Liver (tissue), 8 donors: ENCODE measurements at regions not wholly inside any gene's neighbourhood (a gene's known extent, or its start where the extent isn't known, plus 50 kb on each side); places are given as distances from the start of the nearest gene placed in this dataset.

Experiments used
- DNase-seq: peaks from one replicate; pipeline ENCODE4 v3.0.0-alpha.2; 2017; ENCODE audit warnings: low spot score
- H3K27ac ChIP-seq, 2 donors: one replicate each; pipeline ENCODE4 v1.7.0; 2013; ENCODE audit warnings: inconsistent platforms in 2 of 2, low read length in 2 of 2, control low read depth in 1 of 2, low read depth in 1 of 2, mild to moderate bottlenecking in 1 of 2
- H3K27me3 ChIP-seq, 4 donors: one replicate each; pipeline versions ENCODE4 v1.6.1 to v1.7.0; 2013; ENCODE audit warnings: low read length in 3 of 4, inconsistent platforms in 1 of 4, mild to moderate bottlenecking in 1 of 4, moderate library complexity in 1 of 4; ENCODE audit not compliant: control insufficient read depth in 4 of 4, insufficient read depth in 4 of 4
- H3K36me3 ChIP-seq, 4 donors: one replicate each; pipeline versions ENCODE4 v1.6.1 to v1.7.0; 2013; ENCODE audit warnings: low read length in 3 of 4, mild to moderate bottlenecking in 3 of 4, low read depth in 1 of 4, moderate library complexity in 1 of 4; ENCODE audit not compliant: control insufficient read depth in 4 of 4, insufficient read depth in 3 of 4
- H3K4me1 ChIP-seq, 4 donors: one replicate each; pipeline versions ENCODE4 v1.6.1 to v1.7.0; 2013; ENCODE audit warnings: low read length in 3 of 4, mild to moderate bottlenecking in 3 of 4, moderate library complexity in 1 of 4; ENCODE audit not compliant: control insufficient read depth in 4 of 4, insufficient read depth in 4 of 4
- H3K4me3 ChIP-seq, 3 donors: one replicate each; pipeline versions ENCODE4 v1.6.1 to v1.7.0; 2013; ENCODE audit warnings: low read length in 3 of 3, control low read depth in 1 of 3, low read depth in 1 of 3, mild to moderate bottlenecking in 1 of 3
- H3K9ac ChIP-seq, 2 donors: one replicate each; pipeline ENCODE4 v1.7.0; 2013; ENCODE audit warnings: low read length in 2 of 2, mild to moderate bottlenecking in 2 of 2, moderate library complexity in 2 of 2, control low read depth in 1 of 2, low read depth in 1 of 2
- H3K9me3 ChIP-seq, 4 donors: one replicate each; pipeline versions ENCODE4 v1.6.1 to v1.7.0; 2013; ENCODE audit warnings: low read length in 3 of 4; ENCODE audit not compliant: control insufficient read depth in 4 of 4
- EGR1 ChIP-seq, 2 donors: IDR thresholded peaks; 2 replicates each; pipeline ENCODE4 v1.6.1; 2016 to 2018; ENCODE audit warnings: antibody characterized with exemption in 2 of 2, low read depth in 2 of 2
- FOXA1 ChIP-seq: IDR thresholded peaks from 2 replicates; pipeline ENCODE4 v1.6.1; 2016; ENCODE audit warnings: antibody characterized with exemption
- FOXA2 ChIP-seq: IDR thresholded peaks from 2 replicates; pipeline ENCODE4 v1.6.1; 2016; ENCODE audit warnings: antibody characterized with exemption
- GABPA ChIP-seq, 2 donors: IDR thresholded peaks in 1 of 2; conservative IDR thresholded peaks in 1 of 2; 2 replicates each; pipeline ENCODE4 v1.6.1; 2016; ENCODE audit warnings: antibody characterized with exemption in 2 of 2, mild to moderate bottlenecking in 1 of 2, moderate library complexity in 1 of 2
- HNF4A ChIP-seq, 2 donors: conservative IDR thresholded peaks; 2 replicates each; pipeline ENCODE4 v1.6.1; 2016; ENCODE audit warnings: antibody characterized with exemption in 2 of 2, mild to moderate bottlenecking in 2 of 2
- HNF4G ChIP-seq: IDR thresholded peaks from 2 replicates; pipeline ENCODE4 v1.6.1; 2016; ENCODE audit warnings: antibody characterized with exemption
- MAX ChIP-seq: IDR thresholded peaks from 2 replicates; pipeline ENCODE4 v1.6.1; 2016; ENCODE audit warnings: antibody characterized with exemption
- NR2F2 ChIP-seq: IDR thresholded peaks from 2 replicates; pipeline ENCODE4 v1.6.1; 2016; ENCODE audit warnings: antibody characterized with exemption
- RAD21 ChIP-seq, 2 donors: IDR thresholded peaks; 2 replicates each; pipeline ENCODE4 v1.6.1; 2016; ENCODE audit warnings: antibody characterized with exemption in 2 of 2, mild to moderate bottlenecking in 2 of 2
- REST ChIP-seq: IDR thresholded peaks from 2 replicates; pipeline ENCODE4 v1.6.1; 2016; ENCODE audit warnings: antibody characterized with exemption, mild to moderate bottlenecking
- RXRA ChIP-seq, 2 donors: IDR thresholded peaks; 2 replicates each; pipeline ENCODE4 v1.6.1; 2017 to 2018; ENCODE audit warnings: antibody characterized with exemption in 2 of 2, mild to moderate bottlenecking in 1 of 2
- SP1 ChIP-seq: IDR thresholded peaks from 2 replicates; pipeline ENCODE4 v1.6.1; 2018; ENCODE audit warnings: antibody characterized with exemption, mild to moderate bottlenecking
- TAF1 ChIP-seq: conservative IDR thresholded peaks from 2 replicates; pipeline ENCODE4 v1.6.1; 2016; ENCODE audit warnings: antibody characterized with exemption, mild to moderate bottlenecking
- YY1 ChIP-seq: IDR thresholded peaks from 2 replicates; pipeline ENCODE4 v1.6.1; 2016; ENCODE audit warnings: antibody characterized with exemption, mild to moderate bottlenecking
- WGBS: extraction: QIAGEN DNeasy Blood & Tissue Kit; methylation state at CpG from one replicate; pipeline ENCODE4 v1.1.7; 2013; 5-methylcytosine and 5-hydroxymethylcytosine counted together
- TF ChIP-seq, protein P1 (sequence below): fragments of 150-350 bp; IDR thresholded peaks from 2 replicates; pipeline ENCODE4 v1.5.1; 2017; ENCODE audit warnings: improper control_type of control experiment, low read depth, low read length; ENCODE audit not compliant: missing input control
- TF ChIP-seq, protein P2 (sequence below): IDR thresholded peaks from 2 replicates; pipeline ENCODE4 v1.6.1; 2016; ENCODE audit warnings: antibody characterized with exemption
- donor health status: healthy.
- donor health status: healthy.
- donor health status: healthy.
- donor health status: healthy.
- donor health status: healthy.

DNA sequence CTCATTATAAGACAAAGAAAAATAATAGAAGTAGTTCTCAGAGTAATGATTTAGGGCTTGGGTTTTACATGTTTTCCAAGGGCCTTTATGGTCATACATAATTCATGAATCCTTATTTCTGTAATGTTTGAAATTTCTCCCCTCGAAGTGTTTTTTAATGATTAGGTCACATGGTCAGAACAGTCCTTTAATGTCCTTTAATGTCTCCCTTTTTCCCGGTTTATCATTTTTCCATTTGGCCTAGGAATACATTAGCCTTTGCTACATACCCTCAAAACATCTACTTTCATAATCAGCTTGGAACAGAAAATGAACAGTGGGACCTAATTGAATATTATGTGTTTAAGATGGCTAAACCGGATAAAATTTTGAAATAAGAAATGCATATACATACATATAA is 159.9 kb upstream of the ROBO2 start:
- Histone ChIP-seq H3K4me1 (peaks cover 0 to 3% (median 2%) of the 10 kb centered on the region in 4 donors), H3K9me3 (peaks cover 0 to 1% (median 0%) of the 10 kb centered on the region in 4 donors), H3K4me3 (no peak overlapping the region), H3K36me3 (no peaks in the 10 kb centered on the region), H3K9ac (no peak overlapping the region), H3K27ac (no peak overlapping the region), H3K27me3 (no peaks in the 10 kb centered on the region)
- 91% methylated on average over 3 of the region's 3 CpGs for WGBS
- TF ChIP-seq TAF1, result no peak
- TF ChIP-seq HNF4A (conservative IDR thresholded peaks at IDR 0.05), result no peak
- TF ChIP-seq FOXA1, result no peak
- no peak for TF ChIP-seq EGR1 (IDR thresholded peaks at IDR 0.05; ENCODE audit: low read depth in 2 of 2)
- no peak for TF ChIP-seq HNF4G
- no peak for DNase-seq

DNA sequence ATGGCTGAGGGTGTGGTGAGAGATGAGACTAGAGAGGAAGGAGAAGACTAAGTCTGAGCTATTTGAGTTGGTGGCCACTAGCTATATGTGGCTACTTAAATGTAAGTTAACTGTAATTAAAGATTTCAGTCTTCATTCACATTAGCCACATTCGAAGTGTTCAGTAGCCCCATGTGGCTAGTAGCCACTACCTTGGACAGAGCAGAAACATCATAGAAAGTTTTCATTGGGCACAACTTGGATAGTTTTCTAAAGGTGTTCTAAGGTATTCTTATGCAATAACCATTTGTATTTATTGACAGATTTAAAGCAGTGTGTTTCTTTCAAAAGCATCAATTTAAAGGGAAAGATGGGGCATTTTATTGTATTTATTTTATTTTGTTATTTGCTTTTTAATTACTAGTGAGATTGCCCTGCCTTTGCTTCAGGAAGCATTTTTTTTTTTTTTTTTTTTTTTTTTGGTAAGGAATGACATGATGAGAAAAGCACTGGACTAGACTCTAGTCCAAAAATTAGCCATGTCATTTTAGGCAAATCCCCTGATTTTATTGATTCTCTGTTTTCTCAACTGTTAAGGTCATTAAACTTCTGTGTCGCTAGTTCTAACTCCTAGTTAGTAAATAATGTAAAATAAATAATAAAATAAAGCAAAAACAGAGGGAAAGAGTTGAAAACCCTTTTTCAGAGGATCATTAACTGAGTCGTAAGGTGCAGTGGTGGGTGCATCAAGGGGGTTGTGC is 153.0 kb upstream of the ROBO2 start:
- 44% methylated on average over 3 of the region's 3 CpGs for WGBS
- Histone ChIP-seq H3K9me3 (no peaks in the 10 kb centered on the region), H3K9ac (no peak overlapping the region), H3K4me3 (no peak overlapping the region), H3K27me3 (no peaks in the 10 kb centered on the region), H3K36me3 (no peaks in the 10 kb centered on the region), H3K27ac (no peak overlapping the region), H3K4me1 (peaks cover 3 to 14% (median 11%) of the 10 kb centered on the region in 4 donors)
- DNase-seq, result no peak
- TF ChIP-seq, protein P1, sequence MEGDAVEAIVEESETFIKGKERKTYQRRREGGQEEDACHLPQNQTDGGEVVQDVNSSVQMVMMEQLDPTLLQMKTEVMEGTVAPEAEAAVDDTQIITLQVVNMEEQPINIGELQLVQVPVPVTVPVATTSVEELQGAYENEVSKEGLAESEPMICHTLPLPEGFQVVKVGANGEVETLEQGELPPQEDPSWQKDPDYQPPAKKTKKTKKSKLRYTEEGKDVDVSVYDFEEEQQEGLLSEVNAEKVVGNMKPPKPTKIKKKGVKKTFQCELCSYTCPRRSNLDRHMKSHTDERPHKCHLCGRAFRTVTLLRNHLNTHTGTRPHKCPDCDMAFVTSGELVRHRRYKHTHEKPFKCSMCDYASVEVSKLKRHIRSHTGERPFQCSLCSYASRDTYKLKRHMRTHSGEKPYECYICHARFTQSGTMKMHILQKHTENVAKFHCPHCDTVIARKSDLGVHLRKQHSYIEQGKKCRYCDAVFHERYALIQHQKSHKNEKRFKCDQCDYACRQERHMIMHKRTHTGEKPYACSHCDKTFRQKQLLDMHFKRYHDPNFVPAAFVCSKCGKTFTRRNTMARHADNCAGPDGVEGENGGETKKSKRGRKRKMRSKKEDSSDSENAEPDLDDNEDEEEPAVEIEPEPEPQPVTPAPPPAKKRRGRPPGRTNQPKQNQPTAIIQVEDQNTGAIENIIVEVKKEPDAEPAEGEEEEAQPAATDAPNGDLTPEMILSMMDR, result no peak
- peak; percentile 42 for TF ChIP-seq REST
- peak; percentile 13 to 40 for TF ChIP-seq RXRA (IDR thresholded peaks at IDR 0.05)

GRCh38 chr3:76888856-76889255 is 151.0 kb upstream of the ROBO2 start:
- TF ChIP-seq, protein P2, sequence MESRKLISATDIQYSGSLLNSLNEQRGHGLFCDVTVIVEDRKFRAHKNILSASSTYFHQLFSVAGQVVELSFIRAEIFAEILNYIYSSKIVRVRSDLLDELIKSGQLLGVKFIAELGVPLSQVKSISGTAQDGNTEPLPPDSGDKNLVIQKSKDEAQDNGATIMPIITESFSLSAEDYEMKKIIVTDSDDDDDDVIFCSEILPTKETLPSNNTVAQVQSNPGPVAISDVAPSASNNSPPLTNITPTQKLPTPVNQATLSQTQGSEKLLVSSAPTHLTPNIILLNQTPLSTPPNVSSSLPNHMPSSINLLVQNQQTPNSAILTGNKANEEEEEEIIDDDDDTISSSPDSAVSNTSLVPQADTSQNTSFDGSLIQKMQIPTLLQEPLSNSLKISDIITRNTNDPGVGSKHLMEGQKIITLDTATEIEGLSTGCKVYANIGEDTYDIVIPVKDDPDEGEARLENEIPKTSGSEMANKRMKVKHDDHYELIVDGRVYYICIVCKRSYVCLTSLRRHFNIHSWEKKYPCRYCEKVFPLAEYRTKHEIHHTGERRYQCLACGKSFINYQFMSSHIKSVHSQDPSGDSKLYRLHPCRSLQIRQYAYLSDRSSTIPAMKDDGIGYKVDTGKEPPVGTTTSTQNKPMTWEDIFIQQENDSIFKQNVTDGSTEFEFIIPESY, result no peak
- TF ChIP-seq, protein P1, result no peak
- TF ChIP-seq YY1 (no peak), SP1 (no peak), MAX (no peak), FOXA1 (no peak), EGR1 (IDR thresholded peaks at IDR 0.05; ENCODE audit: low read depth in 2 of 2) (no peak), HNF4A (conservative IDR thresholded peaks at IDR 0.05) (no peak), HNF4G (no peak), TAF1 (no peak), GABPA (IDR thresholded peaks at IDR 0.05 in 1 of 2, conservative IDR thresholded peaks at IDR 0.05 in 1 of 2) (no peak), FOXA2 (no peak), RAD21 (IDR thresholded peaks at IDR 0.05) (no peak), NR2F2 (no peak), RXRA (IDR thresholded peaks at IDR 0.05) (no peak)
- Histone ChIP-seq H3K27me3 (no peaks in the 10 kb centered on the region), H3K4me1 (peaks cover 3 to 14% (median 11%) of the 10 kb centered on the region in 4 donors), H3K36me3 (no peaks in the 10 kb centered on the region), H3K27ac (no peak overlapping the region), H3K9me3 (no peaks in the 10 kb centered on the region), H3K9ac (no peak overlapping the region), H3K4me3 (no peak overlapping the region)
- 66% methylated on average over 1 of the region's 1 CpG for WGBS
- no peak for DNase-seq
